CD4-positive, alpha-beta T cell treated with Interleukin-21 for 1 hour (primary cell): ENCODE measurements at regions not wholly inside any gene's neighbourhood (a gene's known extent, or its start where the extent isn't known, plus 50 kb on each side); places are given as distances from the start of the nearest gene placed in this dataset.
"Not testable (repeated sequence)": the region's sequence is repeated elsewhere in the genome, so short reads cannot be mapped to it uniquely, and the experiment has no call there.

ENCODE experiments used
- DNase-seq: peaks from one replicate; pipeline ENCODE4 v3.0.0-alpha.2; 2020

DNA sequence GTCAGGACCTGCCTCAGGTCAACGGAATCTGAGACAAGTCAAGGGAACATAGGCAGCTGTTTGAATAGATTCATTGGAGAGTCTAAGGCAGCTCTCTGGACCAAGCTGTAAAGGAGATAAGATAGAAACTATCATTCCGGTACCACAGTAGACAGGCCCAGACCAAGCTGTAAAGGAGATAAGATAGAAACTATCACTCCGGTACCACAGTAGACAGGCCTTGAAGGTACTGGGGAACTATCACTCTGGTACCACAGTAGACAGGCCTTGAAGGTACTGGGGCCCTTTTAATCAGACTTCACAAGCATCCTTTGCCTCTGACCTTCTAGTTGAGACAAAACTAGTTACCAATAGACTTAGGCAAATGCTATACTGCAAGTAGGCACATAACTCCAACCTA lies 346.1 kb downstream of the DCDC2C start:
- DNase-seq: no peak

- DNase-seq: no peak
Measured at GRCh38 chr2:4053769-4054493, 350.6 kb downstream of the DCDC2C start.

- DNase-seq: no peak
Measured at GRCh38 chr2:4066217-4066616, 362.8 kb downstream of the DCDC2C start.

DNA sequence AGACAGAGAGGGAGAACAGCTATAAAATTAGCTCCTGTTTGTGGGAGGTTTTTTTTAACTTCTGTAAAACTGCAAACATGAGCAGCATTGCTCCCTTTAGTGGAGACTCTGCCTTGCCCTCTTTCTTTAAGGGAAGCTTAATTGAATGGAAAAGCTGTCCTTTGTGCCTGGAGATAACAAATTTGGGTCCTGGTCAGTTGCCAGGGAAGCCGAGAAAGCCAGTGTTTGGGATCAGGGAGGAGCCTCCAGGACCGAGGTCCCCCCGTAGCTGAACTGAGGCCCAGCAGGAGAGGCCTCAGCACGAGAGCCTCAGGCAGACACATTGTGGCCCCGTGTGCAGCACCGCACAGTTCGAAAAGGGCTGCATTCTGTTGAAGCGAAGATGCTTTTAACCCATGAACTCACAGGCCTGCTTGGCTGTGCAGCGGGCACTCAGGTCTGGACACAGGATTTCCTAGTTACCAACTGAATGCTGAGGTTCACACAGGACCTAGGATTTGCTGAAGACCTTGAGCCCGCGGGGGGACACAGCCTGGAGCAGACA lies 369.7 kb downstream of the DCDC2C start:
- DNase-seq: no peak

- no peak for DNase-seq
Measured at GRCh38 chr2:4077017-4077416, 373.6 kb downstream of the DCDC2C start.

GRCh38 chr2:4085186-4085585 lies 381.8 kb downstream of the DCDC2C start:
- DNase-seq: no peak

GRCh38 chr2:4090668-4091630 lies 387.6 kb downstream of the DCDC2C start:
- DNase-seq: no peak

- no peak for DNase-seq
Measured at GRCh38 chr2:4091869-4092268, 388.5 kb downstream of the DCDC2C start.

DNA sequence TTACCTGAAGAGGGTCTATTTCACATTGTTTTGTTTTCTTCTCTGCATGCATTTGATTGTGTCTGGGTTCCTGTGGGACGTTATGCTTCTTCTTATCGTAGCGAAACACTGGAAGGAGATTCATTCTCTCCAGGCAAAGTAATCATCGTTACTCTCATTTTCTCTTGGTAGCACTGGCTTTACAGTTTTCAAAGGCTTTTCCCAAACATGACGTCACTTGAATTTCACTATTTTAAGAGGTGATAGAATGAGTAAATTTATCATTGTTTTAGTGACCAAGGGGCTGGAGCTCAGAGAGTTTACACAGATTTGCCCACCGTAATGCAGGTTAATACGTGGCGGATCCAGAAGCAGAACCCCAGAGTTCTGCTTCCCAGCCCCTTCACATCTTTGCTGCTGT lies 391.4 kb downstream of the DCDC2C start:
- DNase-seq: no peak

GRCh38 chr2:4096978-4097766 lies 393.8 kb downstream of the DCDC2C start:
- DNase-seq: no peak

DNA sequence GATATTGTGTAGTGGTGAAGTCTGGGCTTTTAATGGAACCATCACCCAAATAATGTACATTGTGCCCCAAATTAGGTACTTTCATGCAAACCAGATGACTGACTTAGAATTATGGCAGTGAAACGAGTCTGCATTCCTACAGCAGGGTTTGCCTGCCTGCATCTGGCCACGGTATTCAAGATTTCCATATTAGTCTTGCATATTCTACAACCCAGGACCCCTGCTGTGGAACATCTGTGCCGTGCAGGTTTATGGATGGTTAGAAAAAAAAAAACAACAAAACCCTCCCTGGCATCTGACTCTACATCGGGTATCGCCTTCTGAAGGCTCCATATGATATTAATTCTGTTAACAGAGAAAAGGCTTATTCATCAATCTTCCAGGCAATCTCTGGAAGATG lies 394.8 kb downstream of the DCDC2C start:
- no peak for DNase-seq

- no peak for DNase-seq
Measured at GRCh38 chr2:4101936-4102335, 398.6 kb downstream of the DCDC2C start.

- DNase-seq: no peak
Measured at GRCh38 chr2:4107179-4107578, 403.8 kb downstream of the DCDC2C start.

GRCh38 chr2:4110273-4110672 lies 406.9 kb downstream of the DCDC2C start:
- no peak for DNase-seq

DNA sequence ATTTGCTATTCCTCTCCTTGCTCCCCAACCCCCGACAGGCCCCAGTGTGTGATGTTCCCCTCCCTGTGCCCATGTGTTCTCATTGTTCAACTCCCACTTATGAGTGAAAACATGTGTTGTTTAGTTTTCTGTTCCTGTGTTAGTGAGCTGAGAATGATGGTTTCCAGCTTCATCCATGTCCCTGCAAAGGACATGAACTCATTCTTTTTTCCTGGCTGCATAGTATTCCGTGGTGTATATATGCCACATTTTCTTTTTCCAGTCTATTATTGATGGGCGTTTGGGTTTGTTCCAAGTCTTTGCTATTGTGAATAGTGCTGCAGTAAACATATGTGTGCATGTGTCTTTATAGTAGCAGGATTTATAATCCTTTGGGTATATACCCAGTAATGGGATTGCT lies 412.1 kb downstream of the DCDC2C start:
- DNase-seq: not testable (repeated sequence)

GRCh38 chr2:4122726-4123125 lies 419.4 kb downstream of the DCDC2C start:
- no peak for DNase-seq

- DNase-seq: no peak
Measured at GRCh38 chr2:4130651-4131050, 427.3 kb downstream of the DCDC2C start.

DNA sequence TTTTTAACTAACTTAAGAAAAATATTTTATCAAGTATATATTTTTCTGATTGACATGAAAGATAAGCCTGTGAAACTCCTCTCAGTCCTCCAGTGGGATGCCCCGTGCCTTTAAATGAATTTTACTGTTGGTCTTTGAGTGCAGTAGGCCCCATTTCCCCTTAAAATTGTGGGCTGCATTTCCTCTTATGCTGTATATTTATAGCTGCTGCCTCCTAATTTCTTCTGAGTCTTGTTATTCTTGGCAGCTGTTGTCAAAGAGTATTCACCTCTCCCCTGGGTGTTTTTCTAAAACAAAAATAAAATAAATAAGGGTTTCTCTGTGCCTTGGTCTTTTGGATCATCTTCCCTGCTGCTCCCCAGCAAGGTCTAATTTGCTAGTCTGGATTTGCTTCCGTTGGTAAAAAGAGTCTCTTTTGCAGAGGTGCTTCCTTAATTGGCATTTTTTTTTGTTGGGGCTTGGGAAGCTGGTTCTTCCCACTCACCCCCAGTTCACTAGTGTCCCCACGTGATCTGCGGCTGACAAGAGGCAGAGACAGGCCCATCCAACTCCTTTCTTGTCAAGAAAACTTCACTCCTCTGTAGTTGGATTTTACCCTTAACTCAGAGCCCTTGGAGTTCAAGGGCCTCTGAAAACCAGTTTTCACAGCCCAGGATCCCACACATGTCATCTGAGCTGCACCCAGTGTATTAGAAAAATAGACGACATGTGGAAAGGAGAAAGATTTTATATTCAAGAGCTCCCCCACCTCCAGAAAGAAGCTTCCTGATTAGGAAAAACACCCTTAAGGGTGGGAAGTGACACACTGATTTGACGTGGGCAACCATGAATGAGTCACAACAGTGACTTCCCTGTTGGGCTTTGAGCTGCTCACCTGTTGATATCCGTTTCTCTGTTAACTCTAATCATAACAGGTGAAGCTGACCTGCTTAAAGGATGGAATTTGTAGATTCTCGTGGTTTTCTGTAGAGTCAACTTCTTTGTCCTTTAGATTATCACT lies 431.5 kb downstream of the DCDC2C start:
- DNase-seq: no peak

GRCh38 chr2:4135765-4136164 lies 432.4 kb downstream of the DCDC2C start:
- no peak for DNase-seq

GRCh38 chr2:4139316-4139715 lies 435.9 kb downstream of the DCDC2C start:
- no peak for DNase-seq

DNA sequence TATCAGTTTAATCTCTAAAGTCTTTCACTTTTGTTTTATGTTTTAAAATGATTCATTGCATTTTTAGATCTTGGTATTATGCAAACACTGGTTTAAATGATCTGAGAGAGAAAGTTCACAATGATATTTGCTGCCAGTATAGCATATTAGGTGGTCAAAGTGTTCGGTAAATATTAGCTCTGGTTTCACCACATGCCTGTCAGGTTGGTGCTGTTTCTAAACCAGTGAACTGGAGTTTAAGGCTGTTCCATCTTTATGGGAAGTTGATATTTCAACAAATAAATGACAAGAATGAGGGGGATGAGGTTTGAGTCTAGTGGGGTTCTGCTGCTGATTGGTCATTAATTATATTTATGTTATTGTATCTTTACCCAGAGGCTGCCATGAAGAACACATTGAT lies 436.4 kb downstream of the DCDC2C start:
- DNase-seq: no peak
